Kidney (tissue), 13 donors: ENCODE measurements at regions not wholly inside any gene's neighbourhood (a gene's known extent, or its start where the extent isn't known, plus 50 kb on each side); places are given as distances from the start of the nearest gene placed in this dataset.

Experiments
- DNase-seq, 5 donors: peaks; one replicate each; pipeline ENCODE4 v3.0.0-alpha.2; 2013 to 2020
- FAIRE-seq: peaks from 2 replicates; lab custom pipeline; 2012; peaks lifted over from hg19 to GRCh38; lab: Jason Lieb, UNC
- H3K27ac ChIP-seq, 2 donors: one replicate each; pipeline ENCODE4 v1.7.0; 2013; ENCODE audit warnings: low read depth in 2 of 2, low read length in 2 of 2, inconsistent platforms in 1 of 2
- H3K27me3 ChIP-seq: one replicate; pipeline ENCODE4 v1.7.1; 2013; ENCODE audit warnings: low read length, inconsistent platforms; ENCODE audit not compliant: control insufficient read depth, insufficient read depth
- H3K36me3 ChIP-seq, 3 donors: one replicate each; pipeline versions ENCODE4 v1.7.0 to v1.7.1; 2013; ENCODE audit warnings: low read length in 3 of 3, control low read depth in 1 of 3, inconsistent platforms in 1 of 3; ENCODE audit not compliant: insufficient read depth in 3 of 3, control insufficient read depth in 2 of 3
- H3K4me1 ChIP-seq, 3 donors: one replicate each; pipeline versions ENCODE4 v1.7.0 to v1.7.1; 2013; ENCODE audit warnings: low read length in 3 of 3, inconsistent platforms in 1 of 3, low read depth in 1 of 3; ENCODE audit not compliant: control insufficient read depth in 2 of 3, insufficient read depth in 2 of 3
- H3K4me3 ChIP-seq, 3 donors: one replicate each; pipeline versions ENCODE4 v1.7.0 to v1.8.1; 2013; ENCODE audit warnings: low read length in 3 of 3, control low read depth in 1 of 3, inconsistent platforms in 1 of 3
- H3K9ac ChIP-seq, 3 donors: one replicate each; pipeline versions ENCODE4 v1.7.0 to v1.7.1; 2013; ENCODE audit warnings: low read length in 3 of 3, control low read depth in 1 of 3, inconsistent platforms in 1 of 3
- H3K9me3 ChIP-seq, 3 donors: one replicate each; pipeline versions ENCODE4 v1.7.0 to v1.7.1; 2013; ENCODE audit warnings: low read length in 3 of 3, control low read depth in 1 of 3, inconsistent platforms in 1 of 3; ENCODE audit not compliant: control insufficient read depth in 2 of 3, insufficient read depth in 1 of 3
- intact Hi-C: fragments of 100-400 bp; cut with DNase I; formaldehyde crosslinking; loops from one replicate; pipeline ENCODE4 v1.11.1; 2022
- TF ChIP-seq, protein P1 (sequence below): IDR thresholded peaks from 3 replicates; pipeline ENCODE4 v1.5.1; 2012; ENCODE audit warnings: mild to moderate bottlenecking, moderate library complexity, borderline replicate concordance; ENCODE audit not compliant: insufficient read depth; ENCODE audit errors: extremely low read depth
- donor health status: control.
- donor health status: control.
- donor health status: control.
- donor health status: control.
- donor health status: control.
- donor health status: DM: yes; HTN: yes; CAD: no.
- donor health status: Normal renal cell carcinoma (clear cell type).

DNA sequence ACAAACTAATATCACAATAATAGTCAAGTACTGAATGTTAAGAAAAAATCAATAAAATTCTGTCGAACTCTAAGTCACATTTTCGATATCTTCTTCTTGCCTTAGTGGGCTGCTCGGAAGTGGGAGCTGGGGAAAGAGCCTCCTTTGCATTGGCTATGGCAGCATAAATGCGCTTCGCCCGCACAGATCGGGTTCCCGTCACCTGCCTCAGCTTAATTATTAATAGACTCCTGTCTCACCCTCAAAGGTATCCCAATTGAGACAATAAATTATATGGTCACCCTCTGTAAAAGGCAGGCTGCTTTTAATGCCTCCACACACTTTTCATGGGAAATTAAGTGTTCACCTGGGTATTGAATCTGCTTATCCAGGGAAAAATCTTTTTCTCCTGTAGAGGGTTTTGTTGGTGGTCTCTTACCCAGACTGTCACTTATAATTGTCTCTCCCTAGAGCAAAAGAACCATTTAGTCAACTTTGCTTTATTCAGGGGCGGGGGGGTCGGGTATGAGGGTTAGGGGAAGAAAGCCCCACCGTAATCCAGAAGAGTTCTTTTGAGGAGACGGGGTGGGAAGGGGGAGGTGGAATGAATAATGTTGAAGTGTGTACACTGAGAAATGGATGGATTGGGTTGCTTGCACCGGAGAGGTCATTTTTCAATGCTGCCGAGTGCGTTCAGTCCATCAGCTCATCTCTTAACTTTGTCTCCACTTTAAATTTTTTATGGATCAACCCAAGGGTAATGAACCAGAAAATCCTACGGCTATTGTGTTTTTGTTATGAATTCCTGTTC lies 682.6 kb upstream of the SGCG start:
- TF ChIP-seq, protein P1, sequence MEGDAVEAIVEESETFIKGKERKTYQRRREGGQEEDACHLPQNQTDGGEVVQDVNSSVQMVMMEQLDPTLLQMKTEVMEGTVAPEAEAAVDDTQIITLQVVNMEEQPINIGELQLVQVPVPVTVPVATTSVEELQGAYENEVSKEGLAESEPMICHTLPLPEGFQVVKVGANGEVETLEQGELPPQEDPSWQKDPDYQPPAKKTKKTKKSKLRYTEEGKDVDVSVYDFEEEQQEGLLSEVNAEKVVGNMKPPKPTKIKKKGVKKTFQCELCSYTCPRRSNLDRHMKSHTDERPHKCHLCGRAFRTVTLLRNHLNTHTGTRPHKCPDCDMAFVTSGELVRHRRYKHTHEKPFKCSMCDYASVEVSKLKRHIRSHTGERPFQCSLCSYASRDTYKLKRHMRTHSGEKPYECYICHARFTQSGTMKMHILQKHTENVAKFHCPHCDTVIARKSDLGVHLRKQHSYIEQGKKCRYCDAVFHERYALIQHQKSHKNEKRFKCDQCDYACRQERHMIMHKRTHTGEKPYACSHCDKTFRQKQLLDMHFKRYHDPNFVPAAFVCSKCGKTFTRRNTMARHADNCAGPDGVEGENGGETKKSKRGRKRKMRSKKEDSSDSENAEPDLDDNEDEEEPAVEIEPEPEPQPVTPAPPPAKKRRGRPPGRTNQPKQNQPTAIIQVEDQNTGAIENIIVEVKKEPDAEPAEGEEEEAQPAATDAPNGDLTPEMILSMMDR: no peak
- FAIRE-seq (no peak), DNase-seq (peak in 4 of 5 donors; percentile 49 to 76 (median 60))
- Histone ChIP-seq H3K9me3 (no peaks in the 10 kb centered on the region), H3K4me1 (no peaks in the 10 kb centered on the region), H3K27ac (no peak overlapping the region), H3K4me3 (peak overlapping the region in 1 of 3 donors; percentile 40), H3K36me3 (no peaks in the 10 kb centered on the region), H3K27me3 (no peaks in the 10 kb centered on the region), H3K9ac (no peak overlapping the region)
- intact Hi-C loops: no loop called here

DNA sequence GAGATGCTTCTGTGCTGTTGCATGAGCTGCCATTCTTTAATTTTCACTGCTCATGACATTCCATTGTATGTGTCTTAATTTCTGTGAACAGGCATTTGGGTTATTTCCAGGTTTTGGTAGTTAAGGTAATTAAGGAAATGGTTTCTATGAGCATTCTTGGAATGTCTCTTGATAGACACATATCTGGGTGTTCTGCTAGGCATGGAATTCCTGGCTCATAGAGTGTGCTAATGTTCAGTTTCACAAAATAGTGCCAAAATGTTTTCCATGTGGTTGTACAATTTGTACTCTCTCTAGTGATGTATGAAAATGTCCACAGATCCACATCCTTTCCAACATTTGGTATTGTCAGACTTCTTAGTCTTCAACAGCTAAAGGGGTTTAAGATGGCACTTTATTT lies 680.9 kb upstream of the SGCG start:
- no peak overlapping the region for H3K4me3 ChIP-seq
- no peaks in the 10 kb centered on the region for H3K36me3 ChIP-seq
- intact Hi-C loops: no loop called here
- no peak for DNase-seq
- H3K9ac ChIP-seq: no peak overlapping the region
- no peak for FAIRE-seq
- H3K27ac ChIP-seq: no peak overlapping the region
- no peaks in the 10 kb centered on the region for H3K4me1 ChIP-seq
- no peaks in the 10 kb centered on the region for H3K27me3 ChIP-seq
- TF ChIP-seq, protein P1: no peak
- H3K9me3 ChIP-seq: no peaks in the 10 kb centered on the region

DNA sequence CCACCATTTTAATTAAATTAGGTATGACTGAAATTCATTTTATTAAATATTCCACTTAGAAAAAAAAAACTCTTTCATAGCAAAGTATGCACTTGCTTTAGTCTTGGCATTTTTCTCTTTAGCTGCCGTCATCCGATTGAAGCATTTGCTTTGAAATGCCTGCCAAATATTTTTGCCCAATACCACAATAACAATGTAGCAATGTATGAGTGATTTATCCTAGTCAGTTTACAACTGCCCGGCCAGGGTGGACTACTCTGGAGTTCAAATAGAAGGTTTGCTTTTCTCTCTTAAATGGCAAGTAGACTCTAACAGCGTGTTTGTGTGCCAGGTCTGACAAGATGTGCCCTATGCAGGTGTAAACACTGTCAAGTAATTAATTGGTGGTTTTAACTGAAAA lies 675.3 kb upstream of the SGCG start:
- no peak for DNase-seq

More for the DNA sequence above, 675.3 kb upstream of the SGCG start:
- FAIRE-seq: no peak
- intact Hi-C loops: no loop called here
- Histone ChIP-seq H3K9me3 (no peaks in the 10 kb centered on the region), H3K9ac (no peak overlapping the region), H3K27ac (no peak overlapping the region), H3K4me1 (no peaks in the 10 kb centered on the region), H3K36me3 (no peaks in the 10 kb centered on the region), H3K27me3 (no peaks in the 10 kb centered on the region), H3K4me3 (no peak overlapping the region)
- TF ChIP-seq, protein P1: no peak
